PC-3 (cell line): ENCODE measurements at regions not wholly inside any gene's neighbourhood (a gene's known extent, or its start where the extent isn't known, plus 50 kb on each side); places are given as distances from the start of the nearest gene placed in this dataset.
A peak's percentile ranks its signal among the peaks of the same experiment; 100 is the strongest.
"Not testable (repeated sequence)": the region's sequence is repeated elsewhere in the genome, so short reads cannot be mapped to it uniquely, and the experiment has no call there.

Source experiments
- ATAC-seq: fragments of 200-7000 bp; cut with Tn5 transposase; 2 replicates; pipeline ENCODE4 v1.9.1; 2020; ENCODE audit warnings: mild to moderate bottlenecking, moderate library complexity
- BruUV-seq: library from RNA; stranded (reverse); fragments of 400-500 nt; replicated peaks from 2 replicates; lab custom pipeline; 2021; lab: Mats Ljungman, UMichigan
- CTCF ChIA-PET: fragments of 300-600 bp; sonication (Branson Sonifier 250); formaldehyde crosslinking; loops from one replicate; lab custom pipeline; 2022; ENCODE audit warnings: antibody characterized with exemption; lab: Charles Lee
- POLR2A ChIA-PET: fragments of 300-600 bp; sonication (Branson Sonifier 250); formaldehyde crosslinking; loops from one replicate; lab custom pipeline; 2022; ENCODE audit warnings: antibody characterized with exemption; ENCODE audit not compliant: unreplicated experiment; lab: Charles Lee
- DNase-seq: peaks from one replicate; pipeline ENCODE4 v3.0.0-alpha.2; 2015
- H2AFZ ChIP-seq: fragments of 300-600 bp; sonication (generic); 2 replicates; pipeline ENCODE4 v1.6.0; 2016; ENCODE audit warnings: antibody characterized with exemption, low read length
- H3F3A ChIP-seq: fragments of 300-600 bp; sonication (generic); one replicate; pipeline ENCODE4 v1.6.0; 2017; ENCODE audit warnings: antibody characterized with exemption, low read length, control low read depth, mild to moderate bottlenecking; ENCODE audit not compliant: unreplicated experiment
- H3K27ac ChIP-seq: fragments of 300-600 bp; sonication (generic); 2 replicates; pipeline ENCODE4 v1.5.1; 2016; ENCODE audit warnings: mild to moderate bottlenecking, low read length
- H3K27me3 ChIP-seq: fragments of 300-600 bp; sonication (generic); 2 replicates; pipeline ENCODE4 v1.6.1; 2016; ENCODE audit warnings: low read length, mixed read lengths
- H3K36me3 ChIP-seq: fragments of 300-600 bp; sonication (generic); 2 replicates; pipeline ENCODE4 v1.6.1; 2016; ENCODE audit warnings: low read depth, mixed run types, low read length, mixed read lengths
- H3K4me1 ChIP-seq: fragments of 300-600 bp; sonication (generic); 2 replicates; pipeline ENCODE4 v1.5.1; 2016; ENCODE audit warnings: low read length; ENCODE audit not compliant: insufficient read depth
- H3K4me2 ChIP-seq: fragments of 300-600 bp; sonication (generic); 2 replicates; pipeline ENCODE4 v1.6.0; 2016; ENCODE audit warnings: low read length
- H3K4me3 ChIP-seq: fragments of 300-600 bp; sonication (generic); 2 replicates; pipeline ENCODE4 v1.5.1; 2016; ENCODE audit warnings: mild to moderate bottlenecking, low read length, mixed read lengths
- H3K79me2 ChIP-seq: fragments of 300-600 bp; sonication (generic); 2 replicates; pipeline ENCODE4 v1.6.1; 2017; ENCODE audit warnings: low read length, mixed read lengths
- H3K9ac ChIP-seq: fragments of 300-600 bp; sonication (generic); 2 replicates; pipeline ENCODE4 v1.6.0; 2016; ENCODE audit warnings: mild to moderate bottlenecking, low read length
- H3K9me2 ChIP-seq: fragments of 300-600 bp; sonication (generic); replicated peaks from 2 replicates; pipeline ENCODE4 v1.6.1; 2016; ENCODE audit warnings: mixed run types, low read length, mixed read lengths
- H3K9me3 ChIP-seq: fragments of 300-600 bp; sonication (generic); 2 replicates; pipeline ENCODE4 v1.6.1; 2016; ENCODE audit warnings: low read length, mixed read lengths
- H4K20me1 ChIP-seq: fragments of 300-600 bp; sonication (generic); 2 replicates; pipeline ENCODE4 v1.6.1; 2016; ENCODE audit warnings: low read length, mixed read lengths
- intact Hi-C: fragments of 100-400 bp; cut with micrococcal nuclease; formaldehyde crosslinking; loops from 2 replicates; pipeline ENCODE4 v1.9.0; 2023

DNA sequence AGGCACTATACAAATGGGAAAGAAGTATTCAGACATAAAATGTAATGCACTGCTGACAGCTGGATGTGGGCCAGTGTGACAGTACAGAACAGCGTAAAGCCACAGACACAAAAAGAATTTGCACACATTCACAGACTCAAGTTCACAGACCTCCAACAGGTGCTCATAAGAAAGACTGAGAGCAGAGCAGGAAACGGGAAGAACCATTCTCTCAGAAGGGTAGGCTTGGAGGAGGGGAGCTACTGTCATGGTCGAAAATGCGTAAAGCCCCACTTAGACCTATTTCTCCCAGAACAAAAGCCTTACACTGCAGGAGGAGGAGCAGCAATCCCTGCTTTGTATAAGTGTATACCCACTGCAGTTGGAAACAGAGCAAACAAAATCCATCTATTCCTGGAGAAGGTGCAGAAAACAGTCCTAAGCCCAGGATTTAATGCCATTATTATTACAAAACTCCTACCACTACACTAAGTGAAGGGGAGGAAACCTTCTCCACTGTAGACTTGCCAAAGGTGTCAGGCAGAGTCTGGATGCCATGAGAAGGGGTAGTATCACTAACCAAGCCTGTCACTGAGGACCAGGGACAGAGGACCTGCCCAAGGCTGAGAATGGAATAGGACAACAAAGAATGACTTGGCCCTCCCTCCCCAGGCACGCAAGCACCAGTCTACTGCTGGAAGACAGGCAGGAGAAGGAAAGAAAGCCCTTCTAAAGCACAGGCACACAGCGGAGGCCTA lies 103.0 kb upstream of the FAM25C start:
- H3F3A ChIP-seq, H3K79me2 ChIP-seq, H4K20me1 ChIP-seq, H3K4me3 ChIP-seq, H3K4me2 ChIP-seq, H3K36me3 ChIP-seq, H2AFZ ChIP-seq, intact Hi-C loops, CTCF ChIA-PET, BruUV-seq, H3K27ac ChIP-seq, H3K4me1 ChIP-seq, ATAC-seq, H3K9me3 ChIP-seq, H3K9me2 ChIP-seq, H3K9ac ChIP-seq, DNase-seq, POLR2A ChIA-PET, H3K27me3 ChIP-seq: not testable (repeated sequence)

DNA sequence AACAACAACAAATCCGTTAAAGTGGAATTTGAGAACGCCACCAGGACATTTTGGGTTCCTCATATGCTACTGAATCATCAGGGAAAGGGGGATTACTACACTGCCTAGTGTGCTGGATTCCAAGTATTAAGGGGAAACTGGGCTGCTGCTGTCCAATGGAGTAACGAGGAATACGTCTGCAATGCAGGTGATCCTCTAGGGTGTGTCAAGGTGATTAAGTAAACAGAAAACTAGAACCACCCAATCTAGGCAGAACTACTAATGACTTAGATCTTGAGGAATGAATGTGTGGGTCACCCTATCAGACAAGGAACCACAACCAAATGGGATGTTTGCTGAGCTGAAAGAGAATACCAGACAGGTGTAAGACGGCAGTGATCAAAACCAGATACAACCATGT lies 99.3 kb upstream of the FAM25C start:
- H3F3A ChIP-seq, H3K27ac ChIP-seq, H3K4me2 ChIP-seq, H3K79me2 ChIP-seq, BruUV-seq, H3K4me1 ChIP-seq, CTCF ChIA-PET, intact Hi-C loops, H4K20me1 ChIP-seq, POLR2A ChIA-PET, H2AFZ ChIP-seq, H3K36me3 ChIP-seq, DNase-seq, H3K27me3 ChIP-seq, H3K9me2 ChIP-seq, H3K9me3 ChIP-seq, ATAC-seq, H3K4me3 ChIP-seq, H3K9ac ChIP-seq: not testable (repeated sequence)

DNA sequence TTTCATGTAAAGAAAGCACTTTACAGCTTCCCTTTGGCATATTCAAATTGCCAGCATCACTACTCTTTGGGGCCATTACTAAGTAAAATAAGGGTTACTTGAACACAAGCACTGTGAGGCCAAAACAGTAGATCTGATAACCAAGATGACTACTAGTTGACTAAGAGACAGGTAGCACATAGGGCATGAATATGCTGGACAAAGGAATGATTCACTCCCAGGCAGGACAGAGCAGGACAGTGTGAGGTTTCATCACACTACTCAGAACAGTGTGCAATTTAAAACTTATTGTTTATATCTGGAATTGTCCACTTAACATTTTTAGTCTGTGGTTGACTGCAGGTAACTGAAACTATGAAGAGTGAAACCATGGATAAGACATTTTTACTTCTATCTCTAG lies 91.1 kb upstream of the FAM25C start:
- H3K9me3 ChIP-seq, DNase-seq, H3K4me1 ChIP-seq, H3K4me3 ChIP-seq, POLR2A ChIA-PET, H3K4me2 ChIP-seq, H2AFZ ChIP-seq, H3K36me3 ChIP-seq, H3K27me3 ChIP-seq, H3F3A ChIP-seq, H3K9ac ChIP-seq, intact Hi-C loops, H3K79me2 ChIP-seq, H3K27ac ChIP-seq, H3K9me2 ChIP-seq, BruUV-seq, H4K20me1 ChIP-seq, CTCF ChIA-PET: not testable (repeated sequence)
- ATAC-seq = peak; percentile 84

DNA sequence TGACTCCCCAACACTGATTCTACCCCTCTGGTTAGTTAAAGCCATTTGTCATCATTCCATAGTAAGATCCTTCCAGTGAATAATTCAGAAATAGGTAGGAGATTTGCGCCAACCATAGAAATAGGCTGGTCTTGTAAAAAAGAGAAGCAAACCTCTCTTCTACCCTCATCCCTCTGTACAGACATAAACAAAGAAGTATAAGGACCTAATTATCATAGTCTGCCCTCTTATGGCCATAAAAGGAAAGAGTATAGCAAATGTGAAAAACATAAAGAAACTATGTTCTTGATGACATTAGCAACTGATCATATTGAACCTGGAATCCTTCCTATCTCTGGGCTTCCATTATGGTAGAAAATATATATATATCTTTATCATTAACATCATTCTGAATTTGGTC lies 88.5 kb upstream of the FAM25C start:
- CTCF ChIA-PET = not testable (repeated sequence)

DNA sequence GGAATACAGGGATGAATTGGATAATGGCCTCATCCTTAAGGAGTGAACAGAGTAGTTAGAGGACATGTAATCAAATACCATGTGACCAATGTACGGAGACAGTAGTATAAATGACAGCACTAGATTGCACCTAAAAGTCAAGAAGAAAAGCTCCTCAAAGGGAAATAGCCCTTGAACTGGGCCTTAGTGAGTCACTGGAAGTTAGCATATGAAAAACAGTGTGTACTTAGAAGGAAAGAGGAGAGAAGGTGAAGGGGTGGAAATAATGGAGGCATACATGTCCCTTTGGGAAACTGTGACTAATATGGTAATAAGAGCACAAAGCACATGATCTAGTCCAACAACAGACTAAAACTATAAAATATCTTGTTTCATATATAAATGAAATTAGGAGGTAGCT lies 84.9 kb upstream of the FAM25C start:
- DNase-seq, ATAC-seq, POLR2A ChIA-PET, intact Hi-C loops, H3F3A ChIP-seq, H3K79me2 ChIP-seq, H3K4me1 ChIP-seq, H3K4me3 ChIP-seq, H3K9me3 ChIP-seq, H3K4me2 ChIP-seq, H3K27me3 ChIP-seq, BruUV-seq, H3K9ac ChIP-seq, H2AFZ ChIP-seq, H3K9me2 ChIP-seq, CTCF ChIA-PET, H3K27ac ChIP-seq, H3K36me3 ChIP-seq, H4K20me1 ChIP-seq: not testable (repeated sequence)

More for the DNA sequence above, 88.5 kb upstream of the FAM25C start:
- H3K9me2 ChIP-seq, H4K20me1 ChIP-seq, H3K27ac ChIP-seq, ATAC-seq, H3F3A ChIP-seq, H3K4me3 ChIP-seq, H3K4me2 ChIP-seq, H3K4me1 ChIP-seq, H3K79me2 ChIP-seq, H2AFZ ChIP-seq, DNase-seq, POLR2A ChIA-PET, BruUV-seq, intact Hi-C loops, H3K27me3 ChIP-seq, H3K9ac ChIP-seq, H3K9me3 ChIP-seq, H3K36me3 ChIP-seq: not testable (repeated sequence)

DNA sequence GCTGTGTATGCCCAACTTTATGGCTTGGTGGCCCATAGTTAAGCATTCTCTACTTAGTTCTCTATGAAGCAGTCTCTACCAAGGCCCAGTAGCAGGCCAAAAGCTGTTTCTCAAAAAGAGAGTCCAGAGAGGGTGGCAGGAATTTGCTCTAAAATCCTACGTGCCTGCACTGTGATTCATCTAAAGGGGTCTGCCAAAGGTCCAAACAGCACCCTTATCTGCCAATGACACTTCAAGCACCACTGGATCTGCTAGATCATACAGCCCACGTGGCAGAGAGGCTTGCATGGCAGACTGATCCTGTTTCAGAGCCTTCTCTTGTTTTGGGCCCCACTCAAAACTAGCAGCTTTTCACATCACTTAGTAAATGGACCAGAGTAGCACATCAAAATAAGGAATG lies 71.6 kb upstream of the FAM25C start:
- H3K4me2 ChIP-seq, POLR2A ChIA-PET, H3F3A ChIP-seq, H3K27me3 ChIP-seq, H3K9me3 ChIP-seq, H2AFZ ChIP-seq, ATAC-seq, H3K27ac ChIP-seq, CTCF ChIA-PET, H3K9me2 ChIP-seq, H3K79me2 ChIP-seq, H3K4me1 ChIP-seq, BruUV-seq, H3K4me3 ChIP-seq, H4K20me1 ChIP-seq, DNase-seq, H3K36me3 ChIP-seq, H3K9ac ChIP-seq, intact Hi-C loops: not testable (repeated sequence)
